HG02973 (cell line): ENCODE measurements at regions not wholly inside any gene's neighbourhood (a gene's known extent, or its start where the extent isn't known, plus 50 kb on each side); places are given as distances from the start of the nearest gene placed in this dataset.

ENCODE experiments used
- ATAC-seq: cut with Tn5 transposase; IDR thresholded peaks from one replicate; pipeline ENCODE4 v1.9.1; 2021; ENCODE audit warnings: moderate library complexity; ENCODE audit not compliant: unreplicated experiment

GRCh38 chr13:107222597-107222996, 654.7 kb upstream of the ARGLU1 start:
- no peak for ATAC-seq

GRCh38 chr13:107220245-107220644, 652.3 kb upstream of the ARGLU1 start:
- ATAC-seq: no peak

GRCh38 chr13:107217251-107217650, 649.3 kb upstream of the ARGLU1 start:
- no peak for ATAC-seq

GRCh38 chr13:107216046-107216755, 648.3 kb upstream of the ARGLU1 start:
- no peak for ATAC-seq

DNA sequence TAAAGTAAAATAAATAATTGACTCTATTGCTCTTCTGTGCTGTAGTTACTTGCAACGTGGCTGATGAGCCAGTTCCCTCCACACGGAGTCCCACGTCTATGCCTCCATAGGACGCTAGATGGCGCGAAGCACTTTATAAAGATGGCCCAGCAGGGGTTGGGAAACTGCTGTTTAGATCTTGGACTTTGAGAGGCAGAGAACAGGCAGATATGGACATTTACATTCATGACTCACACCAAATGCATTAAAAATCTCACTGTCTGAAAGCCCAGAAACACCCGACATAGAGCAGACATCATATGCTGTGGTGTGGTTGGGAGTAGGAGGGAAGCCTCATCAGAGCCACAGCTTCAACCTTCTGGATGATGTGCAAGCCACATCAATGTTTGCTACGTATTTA, 643.1 kb upstream of the ARGLU1 start:
- peak; percentile 98 for ATAC-seq

- ATAC-seq: no peak
Observed at GRCh38 chr13:107210723-107211030, 642.7 kb upstream of the ARGLU1 start.

DNA sequence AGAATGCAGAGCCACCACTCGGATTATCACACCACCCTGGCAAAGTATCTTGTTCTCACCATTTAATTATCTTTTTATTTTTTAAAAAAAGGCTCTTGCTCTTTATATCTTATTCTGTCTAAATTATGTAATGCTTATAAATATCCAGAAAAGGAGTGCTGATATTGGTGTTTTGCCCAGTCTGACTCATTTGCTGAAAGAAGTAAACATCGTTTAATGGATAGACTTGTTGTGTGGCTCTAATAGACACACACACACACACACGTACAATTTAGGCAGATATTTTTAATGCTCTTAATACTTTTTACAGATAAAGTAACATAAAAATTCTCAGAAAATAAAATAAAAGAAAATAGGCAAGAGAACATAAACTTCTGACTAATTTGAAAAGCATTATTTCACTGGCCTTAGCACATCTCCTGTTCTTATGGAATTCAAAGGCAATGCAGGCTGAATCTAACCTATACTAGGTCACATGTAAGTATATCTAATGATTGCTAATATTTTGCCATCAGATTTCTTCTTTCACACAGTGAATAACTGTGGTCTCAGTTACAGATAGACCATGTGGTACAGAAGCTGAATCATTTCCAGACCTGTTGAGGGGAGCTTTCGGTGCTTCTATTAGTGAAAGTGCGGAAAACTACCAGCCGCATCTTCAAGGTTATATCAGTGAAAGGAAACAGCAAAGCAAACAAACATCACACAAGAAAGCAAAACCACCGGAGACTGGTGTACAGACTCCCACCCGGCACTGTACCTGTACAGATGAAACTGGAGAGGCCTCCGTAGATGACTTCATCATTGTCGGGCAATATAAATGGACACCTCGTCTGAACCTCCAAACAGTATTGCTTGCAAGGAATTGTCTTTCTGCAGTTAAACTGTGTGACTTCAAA, 642.1 kb upstream of the ARGLU1 start:
- no peak for ATAC-seq

- ATAC-seq: no peak
Observed at GRCh38 chr13:107208889-107209288, 641.0 kb upstream of the ARGLU1 start.

DNA sequence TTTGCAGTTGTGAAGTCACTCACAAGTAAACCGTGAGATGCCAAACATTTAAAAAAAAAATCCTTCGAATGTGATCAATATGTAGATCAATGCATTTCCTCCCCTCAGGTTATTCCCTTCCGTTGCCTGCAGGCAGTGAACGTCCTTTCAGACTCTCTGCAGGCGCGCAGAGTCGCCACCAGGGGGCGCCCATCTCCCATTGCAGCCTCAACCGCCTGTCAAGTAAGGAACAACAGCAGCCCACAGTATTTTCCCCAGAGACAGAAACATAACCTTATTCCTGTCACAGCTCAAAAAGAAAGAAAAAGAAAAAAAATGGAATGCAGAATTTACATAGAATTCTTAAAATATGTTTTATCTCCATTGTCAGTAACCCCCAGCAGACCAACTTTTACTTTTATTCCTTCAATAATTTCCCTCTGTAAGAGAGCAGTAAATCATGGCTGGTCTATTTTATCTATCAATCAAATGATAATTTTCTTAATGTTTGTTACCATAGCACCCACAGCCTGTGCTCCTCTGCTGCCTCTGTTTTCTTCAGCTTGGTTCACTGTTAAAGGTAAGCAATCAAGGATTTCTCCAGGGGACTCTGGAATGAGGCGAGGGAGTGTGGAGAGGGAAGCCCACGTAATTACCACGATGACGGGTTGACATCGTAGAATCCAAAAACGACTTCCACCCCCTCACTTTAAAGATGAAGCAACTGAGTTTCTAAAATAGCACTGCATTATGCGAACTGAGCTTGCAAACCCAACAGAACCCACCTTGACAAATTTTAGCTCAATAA, 637.6 kb upstream of the ARGLU1 start:
- ATAC-seq: peak; percentile 99

- ATAC-seq: no peak
Observed at GRCh38 chr13:107203146-107203847, 635.4 kb upstream of the ARGLU1 start.

- no peak for ATAC-seq
Observed at GRCh38 chr13:107202371-107203023, 634.6 kb upstream of the ARGLU1 start.

DNA sequence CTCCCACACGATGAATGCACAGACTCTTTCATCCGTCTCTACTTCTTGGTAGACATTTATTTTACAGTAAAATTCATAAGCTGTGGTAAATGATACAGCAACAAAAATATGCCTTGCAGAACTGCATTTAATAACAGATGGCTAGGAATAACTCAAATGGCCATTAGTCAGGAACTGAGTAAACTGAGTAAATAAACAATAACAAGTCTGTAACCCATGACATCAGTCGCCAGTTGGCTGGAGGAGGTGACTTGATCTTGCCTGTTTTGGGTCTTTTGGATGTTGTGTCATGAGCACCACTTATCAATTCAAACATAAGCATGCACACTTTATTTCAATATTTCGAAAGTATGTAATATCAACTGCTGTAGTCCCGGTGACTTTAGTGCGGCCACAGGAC, 632.6 kb upstream of the ARGLU1 start:
- ATAC-seq: no peak

- ATAC-seq: no peak
Observed at GRCh38 chr13:107192289-107192688, 624.4 kb upstream of the ARGLU1 start.

- ATAC-seq: no peak
Observed at GRCh38 chr13:107190065-107190464, 622.1 kb upstream of the ARGLU1 start.

GRCh38 chr13:107185889-107186288, 618.0 kb upstream of the ARGLU1 start:
- ATAC-seq: no peak

DNA sequence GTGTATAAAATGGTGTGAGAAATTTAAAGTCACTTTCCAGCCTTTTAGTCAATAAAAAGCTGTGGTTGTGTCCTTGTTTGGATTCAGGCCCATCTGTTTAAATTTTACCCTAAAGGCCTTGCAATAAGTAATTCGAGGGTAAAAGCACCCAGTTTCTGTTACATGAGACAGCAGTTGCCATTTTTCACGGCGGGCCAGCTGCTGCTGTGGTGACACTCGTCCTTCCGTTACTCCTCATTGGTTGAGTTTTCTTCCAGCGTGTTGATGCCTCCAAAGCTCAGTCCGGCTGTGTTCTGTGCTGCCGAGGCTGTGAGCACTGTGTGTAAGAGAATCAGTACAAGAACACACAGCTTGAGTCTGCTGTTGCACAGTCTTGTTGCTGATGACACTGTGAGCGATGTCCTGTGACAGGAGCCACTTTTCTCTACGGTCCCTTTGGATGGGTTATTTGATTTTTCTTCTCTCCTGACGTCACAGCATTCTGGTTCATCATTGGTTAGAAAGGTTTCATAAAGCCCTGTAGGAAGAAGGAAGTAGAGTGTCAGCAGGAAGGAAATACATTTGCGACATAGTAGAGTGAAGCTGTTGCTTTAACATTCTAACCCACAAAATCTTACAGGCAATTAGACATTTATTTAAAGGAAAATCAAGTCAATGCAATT, 602.5 kb upstream of the ARGLU1 start:
- no peak for ATAC-seq

GRCh38 chr13:107157271-107157670, 589.3 kb upstream of the ARGLU1 start:
- ATAC-seq: no peak

DNA sequence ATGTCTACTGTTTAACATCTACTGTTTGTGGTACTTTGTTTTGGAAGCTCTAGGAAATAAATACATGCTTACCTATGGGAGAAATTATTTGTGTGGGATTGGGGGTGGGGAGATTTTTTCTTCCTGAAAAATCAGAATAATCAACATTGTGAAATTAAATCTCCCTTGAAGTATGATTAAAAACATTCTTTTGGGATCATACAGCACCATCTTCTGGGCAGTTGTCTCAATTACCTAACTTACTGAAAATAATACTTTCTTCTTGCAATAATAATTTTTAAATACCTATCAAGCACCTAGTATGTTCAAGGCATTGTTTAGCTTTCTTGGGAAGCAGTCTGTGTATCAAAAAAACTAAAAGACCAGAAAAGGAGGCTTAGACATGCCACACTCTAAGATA, 576.5 kb upstream of the ARGLU1 start:
- ATAC-seq: no peak

DNA sequence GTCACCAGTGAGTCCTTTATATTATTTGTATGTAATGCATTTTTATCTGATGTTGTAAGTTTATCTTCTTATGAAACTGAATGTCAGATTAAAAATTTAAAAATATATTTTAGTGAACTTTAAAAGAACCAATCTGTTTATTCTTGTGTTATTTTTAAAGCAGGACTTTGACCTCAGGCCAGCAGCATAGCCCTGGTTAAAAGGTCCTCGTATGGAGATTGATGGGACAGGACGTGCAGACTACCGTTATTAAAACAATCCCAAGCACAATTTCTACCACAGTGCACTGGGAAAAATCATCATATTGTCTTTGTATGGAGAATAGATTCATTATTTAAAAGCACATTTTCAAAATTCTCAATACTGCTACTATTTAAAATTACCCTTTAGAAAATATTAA, 573.8 kb upstream of the ARGLU1 start:
- ATAC-seq: no peak

DNA sequence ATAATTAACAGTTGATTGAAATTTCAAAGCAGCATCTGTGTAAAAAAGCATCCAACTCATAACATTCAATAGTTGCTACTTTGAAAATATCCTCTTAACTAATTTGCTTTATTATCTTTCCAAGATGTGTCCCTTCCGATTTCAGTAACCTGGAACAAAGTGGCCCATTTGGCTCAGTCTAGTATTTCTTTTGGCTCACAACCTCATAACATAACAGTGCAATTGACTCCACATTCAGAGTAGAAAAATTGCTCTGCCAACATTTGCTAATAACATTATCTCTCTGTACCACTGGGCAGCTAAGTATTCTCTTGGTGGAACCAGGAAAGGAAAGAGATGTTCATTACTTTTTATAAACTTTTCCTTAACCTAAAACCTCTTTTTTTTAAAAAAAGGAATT, 571.1 kb upstream of the ARGLU1 start:
- no peak for ATAC-seq
